HEK293 (cell line): ENCODE measurements at regions not wholly inside any gene's neighbourhood (a gene's known extent, or its start where the extent isn't known, plus 50 kb on each side); places are given as distances from the start of the nearest gene placed in this dataset.

ENCODE experiments used
- HOXA7 ChIP-seq: sonication (generic); formaldehyde crosslinking; IDR thresholded peaks from 2 replicates; pipeline ENCODE4 v1.8.1; 2022; ENCODE audit warnings: missing genetic modification reagents, borderline replicate concordance
- KLF16 ChIP-seq: fragments of 450-650 bp; formaldehyde crosslinking; IDR thresholded peaks from 2 replicates; pipeline ENCODE4 v1.5.1; 2017; ENCODE audit warnings: missing biosample characterization, missing genetic modification characterization
- KLF9 ChIP-seq: fragments of 450-650 bp; formaldehyde crosslinking; IDR thresholded peaks from 2 replicates; pipeline ENCODE4 v1.5.1; 2016; ENCODE audit warnings: missing biosample characterization, missing genetic modification characterization, low read depth
- SCRT1 ChIP-seq: fragments of 450-650 bp; formaldehyde crosslinking; IDR thresholded peaks from 2 replicates; pipeline ENCODE4 v1.5.1; 2016; ENCODE audit warnings: missing biosample characterization, missing genetic modification characterization, borderline replicate concordance
- ZBTB17 ChIP-seq: fragments of 450-650 bp; formaldehyde crosslinking; IDR thresholded peaks from 2 replicates; pipeline ENCODE4 v1.5.1; 2016; ENCODE audit warnings: missing biosample characterization, missing genetic modification characterization
- ZNF121 ChIP-seq: fragments of 450-650 bp; formaldehyde crosslinking; IDR thresholded peaks from 2 replicates; pipeline ENCODE4 v1.5.1; 2016; ENCODE audit warnings: missing biosample characterization, missing genetic modification characterization
- ZNF658 ChIP-seq: fragments of 450-650 bp; formaldehyde crosslinking; IDR thresholded peaks from 2 replicates; pipeline ENCODE4; 2016; ENCODE audit warnings: missing biosample characterization, missing genetic modification characterization
- TF ChIP-seq, protein P1 (sequence below): fragments of 450-650 bp; formaldehyde crosslinking; IDR thresholded peaks from 2 replicates; pipeline ENCODE4 v1.5.1; 2016; ENCODE audit warnings: missing biosample characterization, missing genetic modification characterization
- TF ChIP-seq, protein P2 (sequence below): fragments of 450-650 bp; formaldehyde crosslinking; IDR thresholded peaks from 2 replicates; pipeline ENCODE4 v1.5.1; 2016; ENCODE audit warnings: missing biosample characterization, missing genetic modification characterization
- TF ChIP-seq, protein P3 (sequence below): fragments of 450-650 bp; IDR thresholded peaks from 2 replicates; pipeline ENCODE4 v1.5.1; 2018; ENCODE audit warnings: missing biosample characterization, mild to moderate bottlenecking, missing genetic modification characterization
- TF ChIP-seq, protein P4 (sequence below): fragments of 450-650 bp; formaldehyde crosslinking; IDR thresholded peaks from 2 replicates; pipeline ENCODE4 v1.5.1; 2016; ENCODE audit warnings: missing biosample characterization, missing genetic modification characterization

DNA sequence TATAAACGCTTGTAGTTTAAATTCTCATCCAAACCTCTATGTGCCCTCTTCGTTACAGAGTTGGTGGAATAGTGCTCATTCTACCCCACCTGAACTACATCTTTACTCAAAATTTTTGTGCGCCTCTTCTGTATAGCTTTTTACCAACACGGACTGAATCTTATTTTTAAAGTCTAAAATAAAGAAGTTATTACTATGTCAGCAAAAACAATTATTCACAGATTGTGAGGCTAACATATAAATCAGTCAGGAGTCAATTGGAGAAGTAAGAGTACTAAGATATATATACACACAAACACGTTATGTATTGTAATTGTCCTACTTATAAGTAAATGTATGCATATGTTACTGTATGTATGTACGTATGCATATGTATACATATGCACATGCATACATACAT, 274.9 kb upstream of the ADGRL4 start:
- TF ChIP-seq ZNF658 (tag by site-specific recombination) (no peak), KLF9 (tag by site-specific recombination) (no peak), ZNF121 (no peak), ZBTB17 (tag by site-specific recombination) (no peak), HOXA7 (no peak), KLF16 (no peak), SCRT1 (no peak)
- TF ChIP-seq, protein P1, sequence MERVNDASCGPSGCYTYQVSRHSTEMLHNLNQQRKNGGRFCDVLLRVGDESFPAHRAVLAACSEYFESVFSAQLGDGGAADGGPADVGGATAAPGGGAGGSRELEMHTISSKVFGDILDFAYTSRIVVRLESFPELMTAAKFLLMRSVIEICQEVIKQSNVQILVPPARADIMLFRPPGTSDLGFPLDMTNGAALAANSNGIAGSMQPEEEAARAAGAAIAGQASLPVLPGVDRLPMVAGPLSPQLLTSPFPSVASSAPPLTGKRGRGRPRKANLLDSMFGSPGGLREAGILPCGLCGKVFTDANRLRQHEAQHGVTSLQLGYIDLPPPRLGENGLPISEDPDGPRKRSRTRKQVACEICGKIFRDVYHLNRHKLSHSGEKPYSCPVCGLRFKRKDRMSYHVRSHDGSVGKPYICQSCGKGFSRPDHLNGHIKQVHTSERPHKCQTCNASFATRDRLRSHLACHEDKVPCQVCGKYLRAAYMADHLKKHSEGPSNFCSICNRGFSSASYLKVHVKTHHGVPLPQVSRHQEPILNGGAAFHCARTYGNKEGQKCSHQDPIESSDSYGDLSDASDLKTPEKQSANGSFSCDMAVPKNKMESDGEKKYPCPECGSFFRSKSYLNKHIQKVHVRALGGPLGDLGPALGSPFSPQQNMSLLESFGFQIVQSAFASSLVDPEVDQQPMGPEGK: no peak
- TF ChIP-seq, protein P2, sequence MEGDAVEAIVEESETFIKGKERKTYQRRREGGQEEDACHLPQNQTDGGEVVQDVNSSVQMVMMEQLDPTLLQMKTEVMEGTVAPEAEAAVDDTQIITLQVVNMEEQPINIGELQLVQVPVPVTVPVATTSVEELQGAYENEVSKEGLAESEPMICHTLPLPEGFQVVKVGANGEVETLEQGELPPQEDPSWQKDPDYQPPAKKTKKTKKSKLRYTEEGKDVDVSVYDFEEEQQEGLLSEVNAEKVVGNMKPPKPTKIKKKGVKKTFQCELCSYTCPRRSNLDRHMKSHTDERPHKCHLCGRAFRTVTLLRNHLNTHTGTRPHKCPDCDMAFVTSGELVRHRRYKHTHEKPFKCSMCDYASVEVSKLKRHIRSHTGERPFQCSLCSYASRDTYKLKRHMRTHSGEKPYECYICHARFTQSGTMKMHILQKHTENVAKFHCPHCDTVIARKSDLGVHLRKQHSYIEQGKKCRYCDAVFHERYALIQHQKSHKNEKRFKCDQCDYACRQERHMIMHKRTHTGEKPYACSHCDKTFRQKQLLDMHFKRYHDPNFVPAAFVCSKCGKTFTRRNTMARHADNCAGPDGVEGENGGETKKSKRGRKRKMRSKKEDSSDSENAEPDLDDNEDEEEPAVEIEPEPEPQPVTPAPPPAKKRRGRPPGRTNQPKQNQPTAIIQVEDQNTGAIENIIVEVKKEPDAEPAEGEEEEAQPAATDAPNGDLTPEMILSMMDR (tag by site-specific recombination): no peak
- TF ChIP-seq, protein P3, sequence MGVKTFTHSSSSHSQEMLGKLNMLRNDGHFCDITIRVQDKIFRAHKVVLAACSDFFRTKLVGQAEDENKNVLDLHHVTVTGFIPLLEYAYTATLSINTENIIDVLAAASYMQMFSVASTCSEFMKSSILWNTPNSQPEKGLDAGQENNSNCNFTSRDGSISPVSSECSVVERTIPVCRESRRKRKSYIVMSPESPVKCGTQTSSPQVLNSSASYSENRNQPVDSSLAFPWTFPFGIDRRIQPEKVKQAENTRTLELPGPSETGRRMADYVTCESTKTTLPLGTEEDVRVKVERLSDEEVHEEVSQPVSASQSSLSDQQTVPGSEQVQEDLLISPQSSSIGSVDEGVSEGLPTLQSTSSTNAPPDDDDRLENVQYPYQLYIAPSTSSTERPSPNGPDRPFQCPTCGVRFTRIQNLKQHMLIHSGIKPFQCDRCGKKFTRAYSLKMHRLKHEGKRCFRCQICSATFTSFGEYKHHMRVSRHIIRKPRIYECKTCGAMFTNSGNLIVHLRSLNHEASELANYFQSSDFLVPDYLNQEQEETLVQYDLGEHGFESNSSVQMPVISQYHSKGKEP (tag by site-specific recombination): no peak
- TF ChIP-seq, protein P4, sequence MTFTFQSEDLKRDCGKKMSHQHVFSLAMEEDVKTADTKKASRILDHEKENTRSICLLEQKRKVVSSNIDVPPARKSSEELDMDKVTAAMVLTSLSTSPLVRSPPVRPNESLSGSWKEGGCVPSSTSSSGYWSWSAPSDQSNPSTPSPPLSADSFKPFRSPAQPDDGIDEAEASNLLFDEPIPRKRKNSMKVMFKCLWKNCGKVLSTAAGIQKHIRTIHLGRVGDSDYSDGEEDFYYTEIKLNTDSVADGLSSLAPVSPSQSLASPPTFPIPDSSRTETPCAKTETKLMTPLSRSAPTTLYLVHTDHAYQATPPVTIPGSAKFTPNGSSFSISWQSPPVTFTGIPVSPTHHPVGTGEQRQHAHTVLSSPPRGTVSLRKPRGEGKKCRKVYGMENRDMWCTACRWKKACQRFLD (tag by site-specific recombination): no peak
